OCI-LY3 (cell line): ENCODE measurements at regions not wholly inside any gene's neighbourhood (a gene's known extent, or its start where the extent isn't known, plus 50 kb on each side); places are given as distances from the start of the nearest gene placed in this dataset.

Source experiments
- CTCF ChIP-seq: fragments of 200-600, 300-600 bp; sonication (generic); IDR thresholded peaks from 2 replicates; pipeline ENCODE4 v1.5.1; 2014; ENCODE audit warnings: antibody characterized with exemption, low read length, low read depth
- EZH2phosphoT487 ChIP-seq: fragments of 200-600 bp; shearing (Covaris generic); IDR thresholded peaks from 2 replicates; pipeline ENCODE4 v1.6.1; 2018; ENCODE audit warnings: antibody characterized with exemption, mixed run types, low read depth

- no peak for TF ChIP-seq CTCF
- TF ChIP-seq EZH2phosphoT487: no peak
Observed at GRCh38 chrX:134163836-134164235, 73.1 kb upstream of the CCDC160 start.
